HCEC 1CT (cell line): ENCODE measurements at regions not wholly inside any gene's neighbourhood (a gene's known extent, or its start where the extent isn't known, plus 50 kb on each side); places are given as distances from the start of the nearest gene placed in this dataset.
"Not testable (repeated sequence)": the region's sequence is repeated elsewhere in the genome, so short reads cannot be mapped to it uniquely, and the experiment has no call there.

ENCODE experiments used
- DNase-seq: peaks from one replicate; pipeline ENCODE4 v3.0.0-alpha.2; 2017

DNA sequence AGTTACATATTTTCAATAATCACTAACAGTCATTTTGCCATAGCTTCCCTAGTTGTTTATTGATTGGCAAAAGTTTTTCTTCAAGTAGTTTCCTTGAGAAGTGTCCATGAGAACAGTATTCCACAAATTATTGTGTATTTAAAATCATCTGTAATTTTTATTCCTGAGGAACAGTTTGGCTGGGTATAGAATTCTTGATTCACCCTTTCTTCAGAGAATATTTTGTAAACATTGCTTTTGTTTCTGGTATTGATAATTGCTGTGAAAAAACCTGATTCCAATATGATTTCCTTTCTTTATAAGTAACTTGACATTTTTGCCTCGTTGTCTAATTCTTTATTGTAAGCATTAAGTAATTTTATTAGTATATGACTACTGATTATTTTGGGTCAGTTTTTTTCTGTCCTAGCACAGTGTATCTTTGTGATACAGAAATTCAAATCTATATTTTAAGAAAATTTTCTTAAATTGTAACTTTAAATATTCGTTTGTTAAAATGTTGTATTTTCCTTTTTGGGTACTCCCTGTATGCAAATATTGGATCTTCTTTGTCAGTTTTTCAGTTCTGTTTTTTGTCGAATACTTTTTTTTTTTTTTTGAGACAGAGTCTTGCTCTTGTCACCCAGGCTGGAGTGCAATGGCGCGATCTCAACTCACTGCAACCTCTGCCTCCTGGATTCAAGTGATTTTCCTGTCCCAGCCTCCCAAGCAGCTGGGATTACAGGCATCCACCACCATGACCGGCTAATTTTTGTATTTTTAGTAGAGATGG is 162.0 kb upstream of the ATP2B1 start:
- no peak for DNase-seq

GRCh38 chr12:89867611-89868010 is 159.0 kb upstream of the ATP2B1 start:
- DNase-seq: not testable (repeated sequence)

GRCh38 chr12:89864411-89864810 is 155.8 kb upstream of the ATP2B1 start:
- DNase-seq: no peak

- no peak for DNase-seq
Measured at GRCh38 chr12:89863968-89864367, 155.3 kb upstream of the ATP2B1 start.

DNA sequence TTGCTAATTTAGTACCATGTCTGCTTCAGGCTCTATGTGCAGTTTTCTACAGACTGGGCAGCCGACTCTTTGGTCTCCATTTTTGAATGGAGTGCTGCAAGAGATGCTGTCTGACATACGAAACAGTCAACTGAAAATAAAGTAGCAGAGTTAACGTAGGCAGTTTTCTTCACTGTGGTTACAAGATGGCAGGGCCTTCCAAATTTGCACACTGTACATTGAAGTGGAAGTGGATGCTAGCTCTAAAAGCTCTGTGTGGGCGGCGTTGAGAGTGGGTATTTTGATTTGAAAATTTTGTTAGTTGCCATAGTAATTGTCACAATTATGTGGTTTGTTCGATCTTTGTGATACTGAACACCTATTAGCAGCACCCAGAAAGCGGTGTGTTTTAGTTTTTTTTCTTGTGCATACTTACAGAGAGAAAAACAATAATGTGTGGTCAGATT is 154.9 kb upstream of the ATP2B1 start:
- no peak for DNase-seq

- no peak for DNase-seq
Measured at GRCh38 chr12:89862511-89863445, 154.1 kb upstream of the ATP2B1 start.

- DNase-seq: peak; percentile 33
Measured at GRCh38 chr12:89861086-89861485, 152.4 kb upstream of the ATP2B1 start.

DNA sequence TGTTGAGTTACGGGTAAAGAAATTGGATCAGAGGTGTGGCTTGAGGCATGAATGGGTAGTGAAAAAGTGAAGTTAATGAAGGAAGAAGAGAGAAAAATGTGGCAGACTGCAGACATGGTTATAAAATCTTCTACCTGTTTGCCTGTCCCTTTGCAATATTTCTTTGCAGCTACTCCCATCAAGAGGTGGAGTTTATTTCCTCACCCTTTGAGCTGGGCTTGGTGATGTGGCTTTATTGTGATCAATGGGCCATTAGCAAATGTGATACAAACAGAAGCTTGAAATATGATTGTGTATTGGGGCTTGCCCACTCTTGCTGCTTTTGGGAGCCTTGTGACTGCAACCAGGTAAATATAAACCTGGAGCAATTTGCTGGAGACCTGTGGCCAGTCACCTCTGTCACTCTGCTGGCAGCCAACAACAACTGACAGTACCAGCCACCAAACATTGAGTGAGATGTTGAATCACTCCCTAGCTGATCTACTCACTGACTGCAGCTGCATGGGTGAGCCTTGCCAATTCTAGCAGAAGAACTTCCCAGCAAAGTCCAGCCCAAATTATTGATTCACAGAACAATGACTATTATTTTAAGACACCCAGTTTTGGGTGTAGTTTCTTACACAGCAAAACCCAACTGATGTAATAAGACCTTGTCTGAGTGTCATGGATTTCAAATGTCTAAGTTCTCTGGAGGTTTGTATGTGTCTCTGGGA is 151.0 kb upstream of the ATP2B1 start:
- DNase-seq: no peak

- DNase-seq: no peak
Measured at GRCh38 chr12:89858718-89859117, 150.1 kb upstream of the ATP2B1 start.

DNA sequence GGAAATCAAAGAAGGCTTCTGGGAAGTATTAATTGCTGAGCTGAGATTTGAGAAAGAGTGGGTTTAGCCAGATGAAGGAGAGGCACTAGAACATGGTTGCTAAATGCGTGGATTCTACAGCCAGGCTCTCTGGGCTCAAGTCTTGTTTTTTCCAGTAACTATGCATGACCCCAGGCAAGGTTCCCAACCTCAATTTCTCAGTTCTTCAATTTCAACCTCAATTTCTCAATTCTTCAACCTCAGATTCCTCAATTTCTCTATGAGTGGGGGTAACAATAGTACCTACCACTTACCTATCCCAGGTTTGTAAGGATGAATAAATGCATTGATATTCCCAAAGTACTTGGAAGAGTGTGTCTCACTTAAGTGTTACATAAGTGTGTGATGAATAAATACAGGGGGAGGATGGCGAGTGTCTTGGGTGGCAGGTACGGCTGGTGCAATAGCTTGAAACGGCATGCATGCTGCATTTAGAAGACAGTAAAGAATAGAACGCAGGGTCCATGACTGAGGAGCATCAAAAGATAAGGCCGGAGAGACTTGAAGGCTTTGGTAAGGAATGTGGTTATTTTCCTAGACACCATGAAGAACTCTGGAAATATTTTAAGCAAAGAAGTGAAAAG is 149.1 kb upstream of the ATP2B1 start:
- DNase-seq: no peak

DNA sequence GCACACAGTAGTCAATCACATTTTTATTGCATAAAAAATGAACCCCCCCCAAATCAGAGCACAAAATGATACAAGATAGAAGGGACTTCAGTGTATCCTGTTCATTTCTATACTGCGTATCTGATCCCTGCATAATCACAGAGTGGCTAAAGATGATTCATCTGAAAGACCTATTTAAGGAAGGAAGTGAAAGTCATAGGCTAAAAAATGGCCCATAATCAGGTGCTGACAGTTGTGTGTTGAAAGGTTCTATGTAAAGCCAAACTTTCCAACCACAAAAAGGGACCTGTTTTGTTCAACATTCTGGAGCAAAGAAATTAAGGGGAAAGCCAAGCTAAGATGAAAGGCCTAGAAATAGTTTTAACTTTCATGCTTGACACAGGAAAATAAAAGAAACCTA is 147.8 kb upstream of the ATP2B1 start:
- DNase-seq: peak; percentile 34

GRCh38 chr12:89848732-89849131 is 140.1 kb upstream of the ATP2B1 start:
- DNase-seq: no peak

- no peak for DNase-seq
Measured at GRCh38 chr12:89846473-89847055, 137.9 kb upstream of the ATP2B1 start.

DNA sequence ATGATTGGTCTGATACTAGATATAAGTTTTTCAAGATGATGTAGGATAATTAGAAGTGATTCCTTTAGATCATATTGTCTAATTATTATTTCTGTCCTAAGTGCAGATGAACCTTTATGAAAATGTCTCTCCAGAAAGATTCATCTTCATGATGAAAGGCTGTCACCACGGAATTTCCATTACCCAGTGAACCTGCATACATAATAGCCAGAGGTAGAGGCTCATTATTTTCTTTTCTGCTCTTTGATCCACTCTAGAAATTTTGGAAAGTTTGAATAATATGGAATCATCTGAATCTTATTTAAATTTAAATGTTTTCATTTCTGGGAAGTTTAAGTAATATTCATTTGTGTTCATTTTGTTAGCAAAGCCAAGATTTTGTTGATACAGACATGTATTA is 137.1 kb upstream of the ATP2B1 start:
- DNase-seq: no peak

DNA sequence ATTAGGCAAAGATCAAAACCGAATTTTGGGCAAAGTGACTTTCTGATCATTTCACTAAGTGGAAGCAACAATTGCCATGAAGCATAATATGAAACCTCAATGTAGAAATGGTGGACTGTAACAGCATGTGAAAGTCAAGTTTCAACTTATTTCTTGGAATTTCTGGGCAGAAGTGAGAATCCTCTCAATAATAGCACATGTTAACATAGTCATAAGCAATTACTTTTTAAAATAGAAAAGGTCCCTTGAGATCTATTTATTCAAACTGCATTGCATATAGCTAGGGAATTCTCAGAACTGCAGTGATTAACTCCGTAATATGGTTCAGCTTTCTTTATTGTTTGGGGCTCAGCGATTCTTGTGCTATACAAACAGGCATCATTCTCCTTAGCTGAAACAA is 136.7 kb upstream of the ATP2B1 start:
- DNase-seq: no peak

- no peak for DNase-seq
Measured at GRCh38 chr12:89844539-89844938, 135.9 kb upstream of the ATP2B1 start.

DNA sequence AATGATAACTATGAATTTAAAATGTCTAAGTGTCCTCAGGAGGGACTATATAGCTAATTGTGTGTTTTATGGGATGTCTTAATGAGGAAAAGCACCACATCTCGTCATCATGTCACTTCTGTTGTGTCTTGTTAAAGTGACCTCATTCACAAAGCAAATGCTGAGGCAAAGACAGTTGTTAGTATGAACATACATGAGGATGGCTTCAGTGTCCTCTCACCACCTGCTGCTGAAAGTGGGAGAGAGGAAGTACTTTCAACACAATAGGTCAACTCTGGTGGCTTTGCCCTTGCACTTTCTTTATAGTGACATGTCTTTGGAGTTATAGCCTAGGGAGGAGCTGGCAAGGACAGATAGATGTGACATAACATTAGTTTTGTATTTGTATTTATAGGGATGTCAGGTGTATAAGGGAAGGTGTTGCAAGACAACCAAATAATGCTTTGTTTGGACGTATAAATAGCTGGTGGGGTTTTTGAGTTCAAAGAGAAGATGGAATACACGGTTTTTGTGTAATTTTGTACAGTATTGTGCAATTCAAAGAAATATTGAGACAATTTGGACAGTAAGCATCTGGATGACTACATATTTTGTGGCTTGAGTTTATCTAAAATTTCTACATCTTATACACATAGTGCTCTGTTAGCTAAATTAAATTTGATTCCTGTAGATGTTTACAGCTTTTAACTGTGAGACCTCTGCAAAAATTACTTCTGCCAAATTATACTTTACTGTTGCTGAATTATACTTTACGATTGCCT is 131.7 kb upstream of the ATP2B1 start:
- DNase-seq: peak; percentile 19

- DNase-seq: no peak
Measured at GRCh38 chr12:89839444-89839843, 130.8 kb upstream of the ATP2B1 start.

DNA sequence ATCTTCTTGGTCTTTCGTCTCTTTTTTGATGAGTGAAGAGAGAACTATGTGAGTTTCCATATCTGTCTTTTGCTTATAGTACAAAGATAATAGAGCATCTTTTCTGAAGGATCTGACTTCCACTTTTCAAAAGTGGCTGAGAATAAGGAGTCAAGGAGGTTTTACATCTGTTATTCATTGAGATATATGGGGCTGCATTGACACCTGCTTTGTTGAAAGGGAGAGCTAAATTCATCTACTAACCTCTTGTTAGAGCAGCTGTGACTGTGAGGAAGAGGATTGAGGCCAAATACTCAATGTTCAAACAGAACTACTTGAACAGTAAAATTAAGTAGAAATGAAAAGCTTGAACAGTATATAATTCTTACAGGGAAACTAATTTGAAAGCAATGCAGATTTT is 130.2 kb upstream of the ATP2B1 start:
- no peak for DNase-seq

DNA sequence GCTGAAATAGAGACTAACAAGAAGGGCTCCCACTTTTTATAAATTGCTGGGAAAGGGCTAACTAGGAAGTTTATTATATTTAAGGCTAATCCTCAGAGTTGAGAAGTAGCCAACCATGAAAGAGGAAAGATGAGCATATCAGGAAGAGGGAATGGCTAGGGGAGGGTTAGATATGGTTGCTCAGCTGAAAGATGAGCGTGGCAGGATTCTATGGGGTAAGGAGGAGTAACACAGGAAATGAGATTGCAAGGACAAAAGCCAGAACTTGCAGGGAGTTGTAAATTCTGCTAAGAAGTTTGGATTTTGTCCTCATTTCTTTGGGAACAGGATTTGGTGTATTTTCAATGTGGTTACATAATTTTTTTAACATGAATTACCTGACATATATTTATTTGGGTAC is 127.4 kb upstream of the ATP2B1 start:
- DNase-seq: no peak

DNA sequence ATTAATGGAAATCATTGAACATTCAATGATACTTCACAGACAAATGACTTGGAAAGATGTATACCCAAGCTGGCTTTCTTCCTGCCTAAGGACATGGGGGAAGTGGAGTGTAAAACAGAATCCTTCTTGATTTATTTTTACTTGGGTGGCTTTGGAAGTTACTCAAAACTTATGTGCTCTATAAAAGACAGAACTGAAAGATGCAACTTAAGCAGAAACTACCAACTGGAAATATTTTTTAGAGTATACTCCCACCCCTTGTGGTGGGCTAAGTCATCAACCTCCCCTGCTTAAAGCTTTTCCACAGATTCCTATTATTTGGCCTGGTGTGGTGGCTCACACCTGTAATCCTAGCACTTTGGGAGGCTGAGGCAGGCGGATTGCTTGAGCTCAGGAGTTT is 126.0 kb upstream of the ATP2B1 start:
- no peak for DNase-seq
